ENCODE measurements at regions not wholly inside any gene's neighbourhood (a gene's known extent, or its start where the extent isn't known, plus 50 kb on each side); places are given as distances from the start of the nearest gene placed in this dataset.

DNA sequence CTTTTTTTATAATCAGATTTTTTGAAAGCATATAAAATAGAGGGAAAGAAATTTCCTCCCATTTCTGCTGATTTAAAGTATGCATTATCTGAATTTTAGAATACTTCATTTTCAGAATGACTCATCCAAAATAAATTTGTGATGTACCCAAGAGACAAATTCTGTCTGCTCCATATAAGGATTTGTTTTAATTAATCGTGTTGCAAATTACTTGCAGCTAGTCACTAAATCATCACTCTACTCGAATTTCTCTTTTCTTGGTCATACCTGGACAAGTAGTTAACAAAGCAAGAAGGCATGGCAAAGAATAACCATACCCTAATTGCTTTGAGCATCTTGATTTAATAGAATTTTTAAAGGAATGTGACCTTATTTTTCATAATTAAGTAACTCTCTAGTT is 284.1 kb upstream of the GRAMD2B start:
- FAIRE-seq: no peak
- RAD21 ChIA-PET (ENCODE audit: unreplicated experiment): no interaction called here
- in situ Hi-C loops (cut with MboI): no loop called here

DNA sequence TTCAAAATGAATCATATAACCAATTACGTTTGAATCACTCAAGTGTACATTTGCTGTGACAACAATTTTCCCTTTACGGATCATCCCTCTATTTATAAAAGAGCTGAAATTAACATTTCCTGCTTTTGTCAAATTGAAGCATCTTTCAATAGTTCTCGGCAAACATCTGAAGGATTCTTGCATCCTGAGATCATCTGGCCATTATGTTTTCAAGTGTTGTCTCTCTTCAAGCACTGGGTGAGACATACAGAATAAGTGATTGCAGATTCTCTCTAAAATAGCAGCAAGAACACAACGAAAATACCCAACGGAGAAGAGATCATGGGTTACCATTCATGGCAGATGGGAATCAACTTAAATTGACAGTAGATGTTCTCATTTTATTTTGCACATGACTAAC is 283.4 kb upstream of the GRAMD2B start:
- FAIRE-seq (no peak), ATAC-seq (no peak), DNase-seq (ENCODE audit: low read depth, low spot score) (no peak)
- H3K4me3 ChIP-seq: no peak overlapping the region
- H4K20me1 ChIP-seq (ENCODE audit: control insufficient read depth, insufficient read depth): no peaks in the 10 kb centered on the region
- ChIA-PET SMC1A (ENCODE audit: uncharacterized antibody, unreplicated experiment) (no interaction called here), POLR2A (no interaction called here), RAD21 (ENCODE audit: unreplicated experiment) (no interaction called here), CTCF (no interaction called here)
- in situ Hi-C loops (cut with MboI) (no loop called here), intact Hi-C loops (cut with micrococcal nuclease; ENCODE audit: unreplicated experiment) (no loop called here)
- H2AFZ ChIP-seq (ENCODE audit: control insufficient read depth, low read depth, low read length): no peak overlapping the region
- H3K4me1 ChIP-seq (ENCODE audit: control insufficient read depth, insufficient read depth, low read length): no peaks in the 10 kb centered on the region
- no peak overlapping the region for H3K27ac ChIP-seq (ENCODE audit: control insufficient read depth, insufficient read depth)
- H3K79me2 ChIP-seq (ENCODE audit: control insufficient read depth, insufficient read depth, low read length): no peaks in the 10 kb centered on the region
- no peaks in the 10 kb centered on the region for H3K27me3 ChIP-seq (replicated peaks in 1 of 2; ENCODE audit: control insufficient read depth in 2 of 2, insufficient read depth in 2 of 2, low read length in 1 of 2)
- TF ChIP-seq, protein P1, sequence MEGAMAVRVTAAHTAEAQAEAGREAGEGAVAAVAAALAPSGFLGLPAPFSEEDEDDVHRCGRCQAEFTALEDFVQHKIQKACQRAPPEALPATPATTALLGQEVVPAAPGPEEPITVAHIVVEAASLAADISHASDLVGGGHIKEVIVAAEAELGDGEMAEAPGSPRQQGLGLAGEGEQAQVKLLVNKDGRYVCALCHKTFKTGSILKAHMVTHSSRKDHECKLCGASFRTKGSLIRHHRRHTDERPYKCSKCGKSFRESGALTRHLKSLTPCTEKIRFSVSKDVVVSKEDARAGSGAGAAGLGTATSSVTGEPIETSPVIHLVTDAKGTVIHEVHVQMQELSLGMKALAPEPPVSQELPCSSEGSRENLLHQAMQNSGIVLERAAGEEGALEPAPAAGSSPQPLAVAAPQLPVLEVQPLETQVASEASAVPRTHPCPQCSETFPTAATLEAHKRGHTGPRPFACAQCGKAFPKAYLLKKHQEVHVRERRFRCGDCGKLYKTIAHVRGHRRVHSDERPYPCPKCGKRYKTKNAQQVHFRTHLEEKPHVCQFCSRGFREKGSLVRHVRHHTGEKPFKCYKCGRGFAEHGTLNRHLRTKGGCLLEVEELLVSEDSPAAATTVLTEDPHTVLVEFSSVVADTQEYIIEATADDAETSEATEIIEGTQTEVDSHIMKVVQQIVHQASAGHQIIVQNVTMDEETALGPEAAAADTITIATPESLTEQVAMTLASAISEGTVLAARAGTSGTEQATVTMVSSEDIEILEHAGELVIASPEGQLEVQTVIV (IDR thresholded peaks at IDR 0.05; ENCODE audit: borderline replicate concordance, partially characterized antibody): no peak
- no peak for TF ChIP-seq ZNF24 (IDR thresholded peaks at IDR 0.05)
- 48% methylated on average over 5 of the region's 5 CpGs for WGBS (ENCODE audit: insufficient coverage, insufficient replicate concordance, low lambda C conversion rate, missing lambda C conversion rate)
- no peak overlapping the region for H3K4me2 ChIP-seq (ENCODE audit: control insufficient read depth, insufficient read depth)
- H3K36me3 ChIP-seq (ENCODE audit: control insufficient read depth in 2 of 2, insufficient read depth in 2 of 2, low read length in 1 of 2): no peaks in the 10 kb centered on the region
- no peaks in the 10 kb centered on the region for H3K9me3 ChIP-seq (replicated peaks; ENCODE audit: control insufficient read depth, insufficient read depth, low read length)
- no peak overlapping the region for H3K9ac ChIP-seq (ENCODE audit: control insufficient read depth, insufficient read depth, low read length)
- BruUV-seq (replicated peaks): no TSS peak

More for the DNA sequence above, 284.1 kb upstream of the GRAMD2B start:
- intact Hi-C loops (cut with micrococcal nuclease; ENCODE audit: unreplicated experiment): no loop called here
- Histone ChIP-seq H3K27ac (ENCODE audit: control insufficient read depth, insufficient read depth) (no peak overlapping the region), H2AFZ (ENCODE audit: control insufficient read depth, low read depth, low read length) (no peak overlapping the region), H3K4me2 (ENCODE audit: control insufficient read depth, insufficient read depth) (no peak overlapping the region), H3K79me2 (ENCODE audit: control insufficient read depth, insufficient read depth, low read length) (no peaks in the 10 kb centered on the region), H3K9ac (ENCODE audit: control insufficient read depth, insufficient read depth, low read length) (no peak overlapping the region), H3K27me3 (replicated peaks in 1 of 2; ENCODE audit: control insufficient read depth in 2 of 2, insufficient read depth in 2 of 2, low read length in 1 of 2) (no peaks in the 10 kb centered on the region), H3K4me3 (no peak overlapping the region), H3K36me3 (ENCODE audit: control insufficient read depth in 2 of 2, insufficient read depth in 2 of 2, low read length in 1 of 2) (no peaks in the 10 kb centered on the region), H3K9me3 (replicated peaks; ENCODE audit: control insufficient read depth, insufficient read depth, low read length) (no peaks in the 10 kb centered on the region), H3K4me1 (ENCODE audit: control insufficient read depth, insufficient read depth, low read length) (no peaks in the 10 kb centered on the region), H4K20me1 (ENCODE audit: control insufficient read depth, insufficient read depth) (no peaks in the 10 kb centered on the region)
- no TSS peak for BruUV-seq (replicated peaks)
- SMC1A ChIA-PET (ENCODE audit: uncharacterized antibody, unreplicated experiment): no interaction called here
- ATAC-seq: no peak
- TF ChIP-seq SUPT20H (IDR thresholded peaks at IDR 0.05; ENCODE audit: borderline replicate concordance, control insufficient read depth, low read depth, low read length) (no peak), ZZZ3 (IDR thresholded peaks at IDR 0.05; ENCODE audit: control insufficient read depth, insufficient read length, low read depth) (no peak), EED (IDR thresholded peaks at IDR 0.05; ENCODE audit: low read depth) (no peak)
- POLR2A ChIA-PET: no interaction called here
- 8% methylated on average over 2 of the region's 2 CpGs for WGBS (ENCODE audit: insufficient coverage, insufficient replicate concordance, low lambda C conversion rate, missing lambda C conversion rate)
- CTCF ChIA-PET: no interaction called here
- DNase-seq (ENCODE audit: low read depth, low spot score): no peak

All from GM12878 (cell line).